ENCODE measurements at regions not wholly inside any gene's neighbourhood (a gene's known extent, or its start where the extent isn't known, plus 50 kb on each side); places are given as distances from the start of the nearest gene placed in this dataset.

DNA sequence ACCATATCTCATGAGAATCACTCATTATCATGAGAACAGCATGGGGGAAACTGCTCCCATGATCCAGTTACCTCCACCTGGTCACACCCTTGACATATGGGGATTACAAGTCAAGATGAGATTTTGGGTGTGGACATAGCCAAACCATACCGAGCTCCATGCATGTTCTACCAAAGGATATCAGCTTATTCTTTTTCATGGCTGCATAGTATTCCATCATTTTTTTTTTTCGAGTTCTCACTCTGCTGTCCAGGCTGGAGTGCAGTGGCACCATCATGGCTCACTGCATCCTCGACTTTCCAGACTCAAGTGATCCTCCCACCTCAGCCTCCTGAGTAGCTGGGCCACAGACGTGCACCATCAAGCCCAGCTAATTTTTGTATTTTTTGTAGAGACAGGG lies 668.3 kb downstream of the GATA3 start:
- dilution Hi-C loops (cut with MboI; ENCODE audit: extremely low pct_ligation_motif_present, low sequenced_read_pairs), result no loop called here
- DNase-seq (ENCODE audit: low read depth, low spot score) (no peak), FAIRE-seq (no peak)
- H3K79me2 ChIP-seq (ENCODE audit: control insufficient read depth, insufficient read depth, low read length), result no peaks in the 10 kb centered on the region
- no peaks in the 10 kb centered on the region for H3K36me3 ChIP-seq (ENCODE audit: control insufficient read depth in 2 of 2, extremely low read depth in 1 of 2, insufficient read depth in 2 of 2, low read length in 2 of 2)
- H3K4me1 ChIP-seq (ENCODE audit: control insufficient read depth, extremely low read depth, insufficient read depth, low read length), result no peaks in the 10 kb centered on the region
- no peaks in the 10 kb centered on the region for H3K9me3 ChIP-seq (ENCODE audit: control insufficient read depth, low read depth, low read length)
- no peak overlapping the region for H2AFZ ChIP-seq (ENCODE audit: control insufficient read depth, low read length)
- no peak overlapping the region for H3K27ac ChIP-seq (ENCODE audit: control insufficient read depth, insufficient read depth, low read length)
- H3K9ac ChIP-seq (ENCODE audit: control insufficient read depth, extremely low read depth, insufficient read depth, low read length), result no peak overlapping the region
- no peak for TF ChIP-seq EZH2 (IDR thresholded peaks at IDR 0.05; ENCODE audit: low read length)
- H3K4me3 ChIP-seq (ENCODE audit: control insufficient read depth in 2 of 3, extremely low read depth in 1 of 3, insufficient read depth in 2 of 3, low read depth in 1 of 3, low read length in 3 of 3), result no peak overlapping the region
- no peaks in the 10 kb centered on the region for H3K27me3 ChIP-seq (ENCODE audit: control insufficient read depth, extremely low read depth, insufficient read depth, low read length)
- no peaks in the 10 kb centered on the region for H3K9me1 ChIP-seq (ENCODE audit: control insufficient read depth, extremely low read depth, insufficient read depth, low read length)
- no peak overlapping the region for H3K4me2 ChIP-seq (ENCODE audit: control insufficient read depth, extremely low read depth, insufficient read depth, low read depth, low read length)
- H4K20me1 ChIP-seq (ENCODE audit: control insufficient read depth, extremely low read depth, insufficient read depth, low read length), result no peaks in the 10 kb centered on the region

DNA sequence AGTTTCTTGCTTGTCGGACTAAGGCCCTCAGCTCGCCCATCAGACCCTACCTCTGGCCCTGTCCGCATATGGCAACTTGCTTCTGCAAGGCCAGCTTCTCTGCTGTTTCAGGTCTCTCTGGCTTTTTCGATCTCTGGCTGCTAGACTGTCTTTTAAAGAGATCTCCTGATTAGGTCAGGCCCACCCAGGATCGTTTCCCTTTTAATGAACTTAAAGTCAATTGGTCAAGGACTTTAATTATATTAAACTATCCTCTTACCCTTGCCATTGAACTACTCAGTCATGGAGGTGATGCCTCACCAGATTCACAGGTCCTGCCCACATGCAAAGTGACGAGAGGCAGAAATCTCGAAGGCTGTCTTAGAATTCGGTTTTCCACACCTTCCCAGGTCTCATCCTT lies 670.9 kb downstream of the GATA3 start:
- Histone ChIP-seq H3K4me3 (ENCODE audit: control insufficient read depth in 2 of 3, extremely low read depth in 1 of 3, insufficient read depth in 2 of 3, low read depth in 1 of 3, low read length in 3 of 3) (no peak overlapping the region), H3K4me1 (ENCODE audit: control insufficient read depth, extremely low read depth, insufficient read depth, low read length) (no peaks in the 10 kb centered on the region), H2AFZ (ENCODE audit: control insufficient read depth, low read length) (no peak overlapping the region), H3K9ac (ENCODE audit: control insufficient read depth, extremely low read depth, insufficient read depth, low read length) (no peak overlapping the region), H3K9me3 (ENCODE audit: control insufficient read depth, low read depth, low read length) (no peaks in the 10 kb centered on the region), H3K4me2 (ENCODE audit: control insufficient read depth, extremely low read depth, insufficient read depth, low read depth, low read length) (no peak overlapping the region), H3K27ac (ENCODE audit: control insufficient read depth, insufficient read depth, low read length) (no peak overlapping the region), H3K27me3 (ENCODE audit: control insufficient read depth, extremely low read depth, insufficient read depth, low read length) (no peaks in the 10 kb centered on the region), H4K20me1 (ENCODE audit: control insufficient read depth, extremely low read depth, insufficient read depth, low read length) (no peaks in the 10 kb centered on the region), H3K9me1 (ENCODE audit: control insufficient read depth, extremely low read depth, insufficient read depth, low read length) (no peaks in the 10 kb centered on the region), H3K36me3 (ENCODE audit: control insufficient read depth in 2 of 2, extremely low read depth in 1 of 2, insufficient read depth in 2 of 2, low read length in 2 of 2) (no peaks in the 10 kb centered on the region), H3K79me2 (ENCODE audit: control insufficient read depth, insufficient read depth, low read length) (no peaks in the 10 kb centered on the region)
- FAIRE-seq (no peak), DNase-seq (ENCODE audit: low read depth, low spot score) (no peak)
- dilution Hi-C loops (cut with MboI; ENCODE audit: extremely low pct_ligation_motif_present, low sequenced_read_pairs), result no loop called here
- TF ChIP-seq EZH2 (IDR thresholded peaks at IDR 0.05; ENCODE audit: low read length), result no peak
- TF ChIP-seq, protein P1, sequence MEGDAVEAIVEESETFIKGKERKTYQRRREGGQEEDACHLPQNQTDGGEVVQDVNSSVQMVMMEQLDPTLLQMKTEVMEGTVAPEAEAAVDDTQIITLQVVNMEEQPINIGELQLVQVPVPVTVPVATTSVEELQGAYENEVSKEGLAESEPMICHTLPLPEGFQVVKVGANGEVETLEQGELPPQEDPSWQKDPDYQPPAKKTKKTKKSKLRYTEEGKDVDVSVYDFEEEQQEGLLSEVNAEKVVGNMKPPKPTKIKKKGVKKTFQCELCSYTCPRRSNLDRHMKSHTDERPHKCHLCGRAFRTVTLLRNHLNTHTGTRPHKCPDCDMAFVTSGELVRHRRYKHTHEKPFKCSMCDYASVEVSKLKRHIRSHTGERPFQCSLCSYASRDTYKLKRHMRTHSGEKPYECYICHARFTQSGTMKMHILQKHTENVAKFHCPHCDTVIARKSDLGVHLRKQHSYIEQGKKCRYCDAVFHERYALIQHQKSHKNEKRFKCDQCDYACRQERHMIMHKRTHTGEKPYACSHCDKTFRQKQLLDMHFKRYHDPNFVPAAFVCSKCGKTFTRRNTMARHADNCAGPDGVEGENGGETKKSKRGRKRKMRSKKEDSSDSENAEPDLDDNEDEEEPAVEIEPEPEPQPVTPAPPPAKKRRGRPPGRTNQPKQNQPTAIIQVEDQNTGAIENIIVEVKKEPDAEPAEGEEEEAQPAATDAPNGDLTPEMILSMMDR (optimal IDR thresholded peaks at IDR 0.05 in 1 of 3, IDR thresholded peaks at IDR 0.05 in 1 of 3, conservative IDR thresholded peaks at IDR 0.05 in 1 of 3; ENCODE audit: extremely low read depth in 1 of 3, insufficient read depth in 2 of 3, low read length in 3 of 3), result no peak

DNA sequence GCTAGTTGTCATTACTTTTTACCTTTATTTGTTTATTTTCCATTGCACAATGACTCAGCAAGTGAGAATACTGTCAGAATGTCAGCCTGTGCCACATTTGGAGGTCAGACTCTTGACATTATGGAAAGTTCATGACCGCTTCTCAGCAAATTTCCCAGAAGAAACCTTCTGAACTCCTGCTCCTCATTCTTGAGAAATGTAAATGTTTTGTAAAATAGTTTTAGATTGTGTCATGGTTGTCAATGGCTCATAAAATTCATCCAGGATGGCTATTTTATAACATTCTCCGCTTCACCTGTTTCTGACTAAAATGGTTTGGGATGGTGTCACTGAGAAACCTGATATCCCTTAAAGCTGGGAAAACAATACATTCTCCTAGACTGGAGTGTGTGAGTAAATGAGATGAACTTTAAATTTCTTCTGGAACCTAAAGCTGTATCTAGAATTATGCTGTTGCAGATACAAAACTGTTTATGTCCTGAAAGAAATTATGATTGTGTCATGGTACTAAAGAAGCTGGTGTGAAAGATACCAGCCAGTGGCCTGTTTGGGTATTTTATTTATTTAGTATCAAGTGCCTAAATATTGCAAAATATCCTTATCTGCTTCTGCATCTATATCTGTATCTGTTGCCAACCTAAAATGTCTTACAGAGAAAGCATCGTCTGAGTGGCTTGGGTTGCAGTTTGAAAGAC lies 671.7 kb downstream of the GATA3 start:
- H4K20me1 ChIP-seq (ENCODE audit: control insufficient read depth, extremely low read depth, insufficient read depth, low read length), result no peaks in the 10 kb centered on the region
- no peaks in the 10 kb centered on the region for H3K4me1 ChIP-seq (ENCODE audit: control insufficient read depth, extremely low read depth, insufficient read depth, low read length)
- H3K4me2 ChIP-seq (ENCODE audit: control insufficient read depth, extremely low read depth, insufficient read depth, low read depth, low read length), result no peak overlapping the region
- H3K9me3 ChIP-seq (ENCODE audit: control insufficient read depth, low read depth, low read length), result no peaks in the 10 kb centered on the region
- H3K9me1 ChIP-seq (ENCODE audit: control insufficient read depth, extremely low read depth, insufficient read depth, low read length), result no peaks in the 10 kb centered on the region
- dilution Hi-C loops (cut with MboI; ENCODE audit: extremely low pct_ligation_motif_present, low sequenced_read_pairs), result no loop called here
- no peaks in the 10 kb centered on the region for H3K79me2 ChIP-seq (ENCODE audit: control insufficient read depth, insufficient read depth, low read length)
- no peak for FAIRE-seq
- no peak overlapping the region for H2AFZ ChIP-seq (ENCODE audit: control insufficient read depth, low read length)
- H3K27me3 ChIP-seq (ENCODE audit: control insufficient read depth, extremely low read depth, insufficient read depth, low read length), result no peaks in the 10 kb centered on the region
- H3K36me3 ChIP-seq (ENCODE audit: control insufficient read depth in 2 of 2, extremely low read depth in 1 of 2, insufficient read depth in 2 of 2, low read length in 2 of 2), result no peaks in the 10 kb centered on the region
- no peak for DNase-seq (ENCODE audit: low read depth, low spot score)
- no peak overlapping the region for H3K9ac ChIP-seq (ENCODE audit: control insufficient read depth, extremely low read depth, insufficient read depth, low read length)
- H3K4me3 ChIP-seq (ENCODE audit: control insufficient read depth in 2 of 3, extremely low read depth in 1 of 3, insufficient read depth in 2 of 3, low read depth in 1 of 3, low read length in 3 of 3), result no peak overlapping the region
- no peak for TF ChIP-seq EZH2 (IDR thresholded peaks at IDR 0.05; ENCODE audit: low read length)
- TF ChIP-seq, protein P1 (optimal IDR thresholded peaks at IDR 0.05 in 1 of 3, IDR thresholded peaks at IDR 0.05 in 1 of 3, conservative IDR thresholded peaks at IDR 0.05 in 1 of 3; ENCODE audit: extremely low read depth in 1 of 3, insufficient read depth in 2 of 3, low read length in 3 of 3), result no peak
- no peak overlapping the region for H3K27ac ChIP-seq (ENCODE audit: control insufficient read depth, insufficient read depth, low read length)
